GM19438 (cell line): ENCODE measurements at regions not wholly inside any gene's neighbourhood (a gene's known extent, or its start where the extent isn't known, plus 50 kb on each side); places are given as distances from the start of the nearest gene placed in this dataset.

ENCODE experiments used
- ATAC-seq: cut with Tn5 transposase; IDR thresholded peaks from one replicate; pipeline ENCODE4 v1.9.1; 2021; ENCODE audit warnings: low read depth; ENCODE audit not compliant: unreplicated experiment

DNA sequence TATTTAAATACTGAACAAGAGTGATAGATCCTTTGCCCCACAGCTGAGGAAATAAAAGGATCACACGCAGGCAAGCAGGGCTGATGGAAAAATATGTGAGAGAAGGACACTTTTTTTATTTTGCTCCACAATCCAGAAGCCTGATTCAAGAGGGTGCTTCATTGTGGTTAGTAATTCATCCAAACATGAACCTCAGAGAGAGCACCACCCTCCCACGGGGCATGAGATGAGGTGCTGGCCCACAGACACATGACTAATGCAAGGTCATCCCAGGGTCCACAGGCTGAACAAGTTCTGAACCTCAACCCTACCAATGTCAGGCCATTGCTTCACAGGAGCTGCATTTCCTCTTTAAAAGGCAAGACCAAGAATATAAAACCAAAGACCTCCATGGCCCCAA is 239.6 kb downstream of the MREG start:
- no peak for ATAC-seq

DNA sequence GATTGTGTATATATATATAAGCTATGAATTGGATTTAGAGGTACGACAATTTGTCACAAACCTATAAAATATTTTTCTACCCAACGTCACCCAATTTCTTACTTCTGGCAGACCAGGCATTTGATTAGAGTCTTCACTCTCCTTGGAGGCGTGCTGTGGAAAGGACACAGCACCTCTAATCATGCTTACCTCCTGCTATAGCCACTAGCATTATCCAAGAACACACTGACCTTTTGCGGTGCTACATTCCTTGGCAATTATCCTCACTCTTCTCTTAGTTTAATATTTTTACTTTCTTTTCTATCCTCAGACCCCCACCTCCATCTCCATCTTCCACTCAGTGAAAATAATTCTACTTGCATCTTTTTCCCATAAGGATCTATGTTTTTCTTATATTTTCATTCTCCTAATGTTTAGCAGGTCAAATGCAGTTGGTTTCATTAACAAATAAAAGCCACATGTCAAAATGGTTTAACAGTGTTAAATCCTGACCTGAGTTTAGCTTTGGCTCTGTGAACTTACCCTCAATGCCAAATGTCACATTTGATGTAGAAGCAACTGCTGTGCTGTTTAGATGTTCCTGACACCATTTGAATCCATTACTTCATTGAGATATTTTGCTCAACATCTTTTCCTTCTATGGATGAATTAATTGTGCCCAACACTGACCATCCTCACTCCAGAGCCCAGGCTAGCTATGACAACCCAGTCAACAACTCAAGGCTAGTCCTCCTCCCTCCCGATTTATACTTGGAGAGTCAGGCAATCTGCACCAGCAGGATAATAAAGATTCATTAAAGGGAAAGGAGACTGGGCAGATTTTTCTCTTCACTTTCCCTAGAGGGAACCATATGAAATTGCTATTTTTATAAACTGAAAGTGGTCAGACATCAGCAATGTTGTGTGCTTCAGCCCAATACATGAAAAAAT is 240.5 kb downstream of the MREG start:
- ATAC-seq, result no peak

DNA sequence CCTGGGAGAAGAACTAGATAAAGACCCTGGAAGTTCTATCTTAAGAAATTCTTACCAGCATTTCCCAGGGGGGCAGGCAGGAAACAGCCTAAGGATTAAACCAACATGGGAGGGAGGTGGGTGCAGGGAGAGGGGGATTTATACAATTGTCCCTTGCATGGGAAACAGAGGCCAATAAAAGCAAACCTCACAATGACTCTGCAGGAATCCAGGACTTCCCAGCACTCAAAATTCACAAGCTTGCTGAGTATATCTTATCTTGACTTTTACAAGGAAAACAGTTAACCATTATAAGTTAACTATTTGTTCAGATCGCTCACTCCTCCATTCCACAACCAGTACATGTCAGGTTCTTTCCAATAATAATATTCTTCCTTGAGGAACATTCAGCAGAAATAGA is 241.3 kb downstream of the MREG start:
- ATAC-seq, result no peak

DNA sequence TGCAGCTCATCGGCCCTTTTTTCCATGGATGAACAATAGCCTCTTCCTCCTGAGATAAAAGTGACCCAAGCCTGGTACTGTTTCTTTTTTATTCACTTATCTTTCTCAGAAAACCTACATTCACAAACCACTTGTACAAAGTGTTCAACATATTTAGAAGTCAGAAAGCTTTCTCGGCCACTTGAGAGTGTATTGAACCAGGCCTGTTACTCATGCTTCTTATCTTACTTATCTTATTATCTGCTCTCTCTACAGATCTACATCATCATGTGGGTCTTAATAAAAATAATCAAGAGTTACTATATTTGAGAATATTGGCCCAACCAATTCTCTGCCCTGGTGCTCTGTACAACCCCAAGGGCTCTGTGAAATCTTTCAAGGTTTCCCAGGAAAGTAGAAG is 242.1 kb downstream of the MREG start:
- no peak for ATAC-seq

DNA sequence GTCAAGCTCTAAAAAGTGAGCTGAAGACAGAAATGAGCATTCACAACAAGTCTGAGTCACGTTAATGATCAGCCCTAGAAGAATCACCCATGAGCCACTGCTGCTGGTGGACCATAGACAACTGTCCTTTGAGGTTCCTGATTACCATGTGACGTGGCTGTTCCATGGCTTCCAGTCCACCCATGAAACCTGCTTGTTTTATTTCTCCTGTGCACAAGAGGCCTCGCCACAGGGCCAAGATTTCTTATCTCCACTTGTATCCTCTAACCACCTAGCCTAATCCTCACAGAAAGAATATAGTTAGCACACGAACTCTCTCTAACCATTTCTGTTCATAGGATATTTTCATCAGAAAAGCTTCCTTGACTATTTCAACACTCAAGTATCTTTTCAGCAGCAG is 242.7 kb downstream of the MREG start:
- no peak for ATAC-seq

DNA sequence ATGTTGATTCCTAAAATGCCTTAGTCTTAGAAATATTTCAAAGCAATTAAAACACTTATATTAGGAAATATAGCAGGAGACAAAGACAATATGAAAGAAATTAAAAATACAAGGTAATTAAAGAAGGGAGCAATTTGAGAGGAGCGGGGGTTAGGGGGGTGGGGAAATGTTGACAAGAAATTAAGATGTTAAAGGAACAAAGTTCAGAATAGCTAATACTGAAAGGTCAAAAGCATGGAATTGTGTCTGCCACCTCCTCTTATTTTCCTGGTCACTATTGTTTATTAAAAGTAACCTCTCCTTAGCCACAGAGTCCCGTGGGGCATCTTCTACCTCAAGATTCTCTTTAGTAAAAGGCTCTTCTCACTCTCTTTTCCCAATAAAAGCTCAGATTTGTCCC is 244.1 kb downstream of the MREG start:
- no peak for ATAC-seq

DNA sequence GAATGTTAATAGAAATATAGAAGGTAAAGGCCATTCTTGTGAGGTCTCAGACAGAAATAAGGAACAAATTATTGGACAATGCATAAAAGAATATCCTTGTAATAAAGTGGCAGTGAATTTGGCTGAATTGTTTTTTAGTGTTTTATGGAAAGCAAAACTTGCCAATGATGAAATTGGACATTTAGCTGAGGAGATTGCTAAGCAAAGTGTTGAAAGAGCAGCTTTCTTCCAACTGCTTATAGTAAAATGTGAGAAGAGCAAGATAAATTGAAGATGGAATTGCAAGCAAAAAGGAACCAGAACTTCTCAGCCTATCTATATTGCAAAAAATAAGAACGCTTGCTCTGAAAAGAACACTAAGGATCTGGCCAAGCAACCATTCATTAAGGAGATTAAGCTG is 245.7 kb downstream of the MREG start:
- no peak for ATAC-seq

DNA sequence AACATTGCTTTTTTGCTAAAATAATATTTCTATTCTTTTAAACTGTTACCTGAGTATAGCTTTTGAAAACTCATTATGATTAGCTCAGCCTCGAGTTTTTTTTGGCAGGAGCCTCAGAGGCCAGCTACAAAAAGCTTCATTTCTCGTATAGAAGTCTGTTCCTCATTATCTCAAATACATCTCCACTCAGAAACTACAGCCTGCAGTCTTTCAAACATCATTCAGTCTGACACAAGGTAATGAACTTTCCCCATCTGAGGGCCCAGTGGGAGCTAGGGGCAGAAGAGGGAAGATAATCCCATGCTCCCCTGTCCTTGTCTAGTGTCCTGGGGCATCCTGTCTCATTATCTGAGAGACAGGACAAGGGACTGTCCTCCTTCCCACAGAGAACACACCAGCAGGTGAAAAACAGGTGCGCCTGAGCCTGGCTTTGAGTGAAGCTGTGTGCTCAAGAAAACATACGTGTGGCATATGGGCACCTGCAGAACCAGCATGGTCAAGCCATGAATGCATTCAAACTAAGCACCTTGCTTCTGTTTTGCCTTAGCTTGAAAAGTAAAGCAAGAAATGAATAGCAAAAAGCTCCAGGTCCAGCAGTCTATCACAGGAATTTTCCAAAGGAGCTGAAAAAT is 247.5 kb downstream of the MREG start:
- no peak for ATAC-seq

DNA sequence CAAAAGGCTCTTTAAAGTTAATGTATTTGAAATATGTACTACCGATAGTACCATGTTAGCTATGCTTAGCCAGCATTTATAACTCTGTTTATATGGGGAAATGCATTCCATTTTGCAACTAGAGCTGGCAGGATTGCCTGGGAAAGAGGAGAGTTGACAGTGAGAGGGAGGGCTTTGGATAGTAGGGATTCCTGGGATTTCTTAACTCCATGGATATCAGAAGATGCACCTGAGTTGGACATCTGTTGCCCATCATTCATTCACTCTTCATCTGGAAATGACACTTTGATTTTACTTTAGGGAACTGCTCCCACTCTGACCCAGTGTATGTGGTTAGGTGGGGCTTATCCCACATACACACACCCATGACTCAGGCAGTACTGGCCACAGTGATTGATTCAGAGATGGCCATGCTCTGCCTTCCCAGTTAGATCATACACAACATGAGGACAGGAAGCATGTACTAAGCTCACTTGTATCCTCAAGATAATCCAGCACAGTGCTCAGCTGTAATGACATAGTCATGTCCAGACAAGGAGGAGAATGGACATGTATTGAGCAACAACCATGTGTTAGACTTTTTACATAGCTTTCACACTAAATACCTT is 248.8 kb downstream of the MREG start:
- no peak for ATAC-seq

DNA sequence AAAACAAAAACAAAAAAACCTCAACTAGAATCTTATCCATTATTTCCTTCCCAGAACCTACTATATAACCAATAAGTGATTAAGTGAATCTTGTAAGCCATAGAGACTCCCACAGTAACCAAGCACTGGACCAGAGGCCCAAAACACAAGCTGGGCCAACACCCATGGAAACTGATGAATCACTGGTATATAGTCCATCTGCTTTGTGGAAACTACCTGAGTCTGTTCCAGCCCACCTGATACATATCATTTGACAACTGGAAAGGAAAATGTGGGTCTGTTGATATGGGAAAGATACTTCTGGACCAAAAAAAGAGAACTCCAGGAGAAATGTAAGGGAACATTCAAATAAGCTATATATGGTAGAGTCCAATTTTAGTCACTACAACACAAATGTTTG is 252.8 kb downstream of the MREG start:
- no peak for ATAC-seq

DNA sequence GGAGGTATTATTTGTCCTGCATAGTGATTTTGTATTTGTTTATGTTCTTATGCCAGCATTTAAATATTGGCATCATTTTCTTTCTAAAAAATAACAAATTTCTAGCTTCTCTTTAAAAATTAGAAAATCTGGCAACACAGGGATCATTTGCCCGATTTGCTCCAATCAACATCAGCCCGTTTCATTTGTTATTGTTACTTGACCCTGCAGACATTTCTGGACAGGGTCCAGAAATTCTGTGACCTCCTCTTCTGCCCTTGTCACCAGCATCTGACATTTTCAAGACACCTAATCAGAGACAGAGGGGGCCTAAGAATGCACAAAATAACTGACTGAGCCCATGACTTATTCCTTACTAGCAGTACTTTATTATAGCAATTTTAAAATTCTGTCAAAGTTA is 253.3 kb downstream of the MREG start:
- no peak for ATAC-seq

DNA sequence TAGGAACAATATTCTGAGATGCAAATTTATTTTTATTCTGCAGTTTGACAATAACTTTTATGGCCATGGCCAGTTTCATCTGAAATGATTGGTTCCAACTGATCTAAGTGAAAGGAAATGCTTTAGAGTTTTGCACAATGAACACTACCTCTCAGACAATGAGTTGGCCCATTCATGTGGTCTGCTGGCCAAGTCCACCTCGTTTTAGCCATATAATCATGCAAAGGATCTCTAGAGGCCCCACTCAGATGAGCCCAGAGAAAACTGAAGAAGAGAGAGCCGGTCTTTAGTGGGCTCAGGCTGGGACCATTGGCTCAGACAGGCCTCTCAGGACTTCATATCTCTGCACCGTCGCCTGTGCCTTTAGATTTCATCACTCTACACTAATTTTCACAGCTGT is 254.7 kb downstream of the MREG start:
- no peak for ATAC-seq

DNA sequence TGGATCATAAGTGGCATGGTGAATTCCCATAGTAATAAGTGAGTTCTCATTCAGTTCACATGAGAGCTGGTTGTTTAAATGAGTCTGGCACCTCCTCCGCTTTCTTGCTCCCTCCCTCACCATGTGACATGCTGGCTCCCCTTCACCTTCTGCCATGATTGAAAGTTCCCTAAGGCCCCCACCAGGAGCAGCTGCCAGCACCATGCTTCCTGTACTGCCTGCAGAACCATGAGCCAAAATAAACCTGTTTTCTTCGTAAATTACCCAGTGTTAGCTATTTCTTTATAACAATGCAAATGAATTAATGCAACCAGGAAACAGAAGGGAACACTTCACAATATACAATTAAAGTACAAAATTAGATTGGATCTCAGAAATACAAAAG is 257.0 kb downstream of the MREG start:
- ATAC-seq, result no peak

DNA sequence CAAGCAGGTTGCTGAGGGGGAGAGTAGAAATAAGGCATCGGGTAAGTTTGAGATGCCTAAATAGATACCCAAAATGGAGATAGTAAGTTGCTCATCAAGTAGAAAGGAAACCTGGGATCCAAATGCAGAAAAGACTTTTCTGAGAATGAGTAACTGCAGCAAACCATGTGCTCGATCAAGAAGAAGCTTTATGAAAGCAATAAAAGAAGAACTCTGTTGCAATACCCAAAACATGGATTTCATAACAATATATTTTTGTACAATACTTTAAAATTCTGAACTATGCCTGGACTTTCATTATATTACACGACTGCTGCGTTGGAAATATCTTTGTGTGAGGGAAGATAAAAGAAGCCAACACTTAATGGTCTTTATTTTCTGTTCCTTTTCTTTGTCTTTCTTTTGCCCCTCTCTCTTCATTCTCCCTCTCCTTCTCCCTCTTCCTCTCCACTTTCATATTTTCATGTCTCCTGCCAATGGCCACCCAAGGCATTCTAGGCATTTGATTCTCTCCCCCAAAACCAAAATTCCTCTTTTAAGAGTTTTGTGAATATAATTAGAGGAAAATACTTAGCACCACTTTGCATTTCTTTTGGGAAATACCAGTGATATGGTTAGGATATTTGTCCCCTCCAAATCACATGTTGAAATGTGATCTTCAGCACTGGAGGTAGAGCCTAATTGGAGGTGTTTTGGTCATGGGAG is 257.6 kb downstream of the MREG start:
- no peak for ATAC-seq

DNA sequence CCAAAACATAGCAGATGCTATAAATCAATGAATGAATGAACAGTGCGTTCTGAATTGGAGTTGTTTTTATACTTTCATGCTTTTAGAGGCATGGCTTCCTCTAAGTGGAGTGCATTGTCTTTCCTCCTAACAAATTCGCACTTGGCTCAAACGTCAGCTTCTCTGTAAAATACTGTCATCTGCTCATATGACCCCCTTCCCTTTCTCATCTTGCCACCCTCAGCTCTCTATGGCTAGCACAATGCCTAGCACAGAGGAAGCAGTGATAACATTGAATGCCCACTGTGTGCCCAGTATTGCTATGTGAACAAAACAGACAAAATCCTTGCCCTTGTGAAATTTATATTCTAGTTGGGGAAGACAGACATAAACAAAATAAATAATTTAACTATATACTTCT is 258.8 kb downstream of the MREG start:
- no peak for ATAC-seq

DNA sequence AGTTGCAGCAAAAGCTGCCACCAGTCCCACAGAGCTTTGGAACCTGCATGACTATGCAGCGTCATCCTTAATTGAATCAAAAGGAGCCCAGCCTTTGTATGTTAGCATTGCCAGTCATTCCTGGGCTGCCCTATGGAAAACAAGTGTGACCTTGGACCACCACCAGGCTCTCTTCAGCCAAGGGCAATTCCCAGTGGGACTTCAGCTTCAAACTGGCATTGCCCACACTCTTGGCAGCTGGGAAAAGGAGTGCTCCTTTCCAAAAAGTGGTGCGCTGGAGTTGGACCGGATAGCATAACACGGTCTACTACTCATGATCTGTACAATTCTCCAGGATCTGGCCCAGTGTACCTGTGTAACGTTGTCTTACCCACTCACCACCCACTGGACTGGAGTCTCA is 259.5 kb downstream of the MREG start:
- ATAC-seq, result no peak

DNA sequence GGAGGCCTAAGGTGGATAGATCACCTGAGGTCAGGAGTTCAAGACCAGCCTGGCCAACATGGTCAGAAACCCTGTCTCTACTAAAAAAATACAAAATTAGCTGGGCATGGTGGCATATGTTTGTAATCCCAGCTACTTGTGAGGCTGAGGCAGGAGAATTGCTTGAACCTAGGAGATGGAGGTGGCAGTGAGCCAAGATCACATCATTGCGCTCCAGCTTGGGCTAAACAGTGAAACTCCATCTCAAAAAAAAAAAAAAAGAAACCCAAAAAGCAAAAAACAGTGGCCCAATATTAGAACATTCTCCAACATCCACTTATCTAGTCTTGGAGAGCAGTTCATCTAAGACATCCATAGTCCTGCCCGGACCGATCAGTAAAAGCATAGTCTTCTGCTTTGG is 260.4 kb downstream of the MREG start:
- no peak for ATAC-seq

DNA sequence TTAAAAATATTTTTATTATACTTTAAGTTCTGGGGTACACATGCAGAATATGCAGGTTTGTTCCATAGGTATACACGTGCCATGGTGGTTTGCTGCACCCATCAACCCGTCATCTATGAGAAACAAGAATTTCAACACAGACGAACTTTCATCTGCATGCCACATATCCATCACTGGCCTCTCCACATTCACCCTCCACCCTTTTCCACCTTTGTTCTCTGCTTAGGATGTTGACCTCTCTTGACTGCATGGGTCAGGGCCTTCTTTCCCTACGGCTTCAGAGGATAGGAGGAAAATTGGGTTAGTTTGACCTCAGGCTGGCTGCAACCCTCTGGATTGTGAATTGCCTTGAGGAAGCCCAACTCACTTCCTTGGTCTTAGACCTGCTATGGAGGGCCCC is 260.9 kb downstream of the MREG start:
- ATAC-seq, result no peak

DNA sequence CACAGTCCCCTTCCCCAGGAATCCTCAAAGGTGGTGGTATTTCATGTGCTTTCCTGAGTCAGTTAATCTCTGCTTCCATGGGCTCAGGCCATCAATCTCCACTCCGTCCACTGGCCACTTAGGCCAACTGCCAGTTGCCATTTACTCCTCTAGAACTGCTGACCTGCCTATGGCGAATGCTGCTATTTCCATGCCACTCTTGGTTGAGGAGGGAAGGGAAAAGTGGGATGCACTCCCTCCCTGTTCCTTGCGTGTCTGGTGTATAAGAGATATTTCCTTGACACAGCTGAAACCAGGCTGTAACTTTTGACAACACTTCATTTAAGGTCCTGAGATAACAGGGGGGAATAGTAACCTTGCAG is 261.5 kb downstream of the MREG start:
- ATAC-seq, result no peak

DNA sequence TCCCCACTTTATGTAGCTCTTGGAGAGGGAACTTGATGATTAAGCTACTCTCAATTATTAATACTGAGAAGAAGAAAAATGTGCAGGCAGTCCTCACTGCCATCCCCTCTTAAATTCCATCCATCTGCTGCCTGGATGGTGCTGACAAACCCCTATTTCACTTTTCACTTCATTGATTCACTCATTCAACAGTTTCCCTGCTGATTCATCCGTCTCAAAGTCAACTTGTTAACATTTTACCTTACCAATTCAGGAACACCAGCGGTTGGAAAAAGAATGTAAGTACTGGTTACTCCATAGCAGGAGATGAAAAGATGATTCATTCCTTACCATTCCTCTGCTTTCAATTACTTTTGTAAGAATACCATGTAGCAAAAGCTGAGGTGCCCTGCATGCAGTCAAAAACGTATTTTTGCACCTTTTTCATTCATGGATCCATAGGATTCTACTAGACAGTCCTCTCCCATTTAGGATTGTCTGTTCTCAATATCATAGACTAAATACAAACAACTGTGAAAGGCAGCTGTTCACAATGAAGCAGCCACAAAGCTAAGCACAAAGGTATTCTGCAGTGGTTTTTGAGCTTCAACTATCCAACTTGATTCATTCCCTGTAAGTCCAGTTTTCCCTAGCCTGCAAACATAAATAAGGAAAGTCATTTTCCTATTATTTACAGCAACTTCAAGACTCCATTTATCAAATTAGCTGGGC is 262.0 kb downstream of the MREG start:
- no peak for ATAC-seq

DNA sequence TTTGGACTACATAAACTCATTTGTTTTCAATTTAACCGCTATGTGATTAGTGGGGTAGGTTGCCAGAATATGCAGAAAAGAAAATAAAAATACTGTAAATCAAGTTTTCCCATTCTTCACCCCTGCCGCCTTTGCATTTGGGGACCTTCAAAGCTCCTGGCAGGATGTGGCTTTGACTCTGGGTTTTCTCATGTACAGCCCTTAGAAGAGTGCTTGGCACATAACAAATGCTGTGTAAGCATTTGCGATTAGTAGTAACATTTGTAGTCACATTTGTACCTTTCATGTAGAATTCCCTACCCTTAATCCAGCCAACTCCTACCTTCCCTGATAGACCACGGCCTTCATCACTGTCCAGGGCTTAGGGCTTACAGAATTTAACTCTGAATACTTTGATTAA is 262.6 kb downstream of the MREG start:
- no peak for ATAC-seq
